Right lobe of liver (tissue), 6 donors: ENCODE measurements at regions not wholly inside any gene's neighbourhood (a gene's known extent, or its start where the extent isn't known, plus 50 kb on each side); places are given as distances from the start of the nearest gene placed in this dataset.

Source experiments
- ATAC-seq, 4 donors: fragments of 200-7000 bp; cut with Tn5 transposase; one replicate each; pipeline ENCODE4 v1.9.1; 2020; ENCODE audit warnings: mild to moderate bottlenecking in 4 of 4, moderate library complexity in 4 of 4
- DNase-seq, 3 donors: peaks; one replicate each; pipeline ENCODE4 v3.0.0-alpha.2; 2020
- H3K27ac ChIP-seq, 3 donors: fragments of 200-600 bp; one replicate each; pipeline ENCODE4 v1.8.0; 2022
- H3K27me3 ChIP-seq, 2 donors: fragments of 200-600 bp; one replicate each; pipeline ENCODE4 v1.8.0; 2022
- H3K36me3 ChIP-seq, 4 donors: fragments of 200-600 bp; sonication (generic) in 1 of 4; one replicate each; pipeline versions ENCODE4 v1.5.1 to v1.8.0; 2017 to 2022; ENCODE audit warnings: control low read depth in 1 of 4
- H3K4me1 ChIP-seq, 4 donors: fragments of 200-600 bp; sonication (generic) in 1 of 4; one replicate each; pipeline versions ENCODE4 v1.5.1 to v1.8.0; 2017 to 2022; ENCODE audit warnings: control low read depth in 1 of 4
- H3K4me3 ChIP-seq, 3 donors: fragments of 200-600 bp; one replicate each; pipeline ENCODE4 v1.8.0; 2022
- H3K9me3 ChIP-seq, 4 donors: fragments of 200-600 bp; sonication (generic) in 1 of 4; one replicate each; pipeline versions ENCODE4 v1.5.1 to v1.8.0; 2017 to 2022; ENCODE audit warnings: control low read depth in 1 of 4
- POLR2A ChIP-seq: fragments of 450-650 bp; IDR thresholded peaks from one replicate; pipeline ENCODE4 v1.6.1; 2017; ENCODE audit warnings: antibody characterized with exemption, mild to moderate bottlenecking
- WGBS: methylation state at CpG from one replicate; pipeline ENCODE4 v1.1.6; 2018; ENCODE audit warnings: low coverage, low lambda C conversion rate; ENCODE audit not compliant: insufficient coverage; ENCODE audit errors: missing lambda C conversion rate; 5-methylcytosine and 5-hydroxymethylcytosine counted together
- intact Hi-C, 2 donors: fragments of 100-400 bp; cut with DNase I; formaldehyde crosslinking; loops; one replicate each; pipeline versions ENCODE4 v1.11.2 to v1.14.1; 2022
- TF ChIP-seq, protein P1 (sequence below), 4 donors: fragments of 200-600 bp in 3 of 4; fragments of 450-650 bp in 1 of 4; IDR thresholded peaks; one replicate each; pipeline versions ENCODE4 v1.5.1 to v1.8.0; 2016 to 2022; ENCODE audit warnings: antibody characterized with exemption in 4 of 4, mild to moderate bottlenecking in 2 of 4
- donor health status: DM: no; HTN: yes; CAD: no.
- donor health status: DM: no; HTN: no; CAD: no.
- donor health status: DM: no; HTN: no; CAD: no.
- donor health status: DM: no; HTN: yes; CAD: no.
- donor health status: DM: no; HTN: yes; CAD: no.

DNA sequence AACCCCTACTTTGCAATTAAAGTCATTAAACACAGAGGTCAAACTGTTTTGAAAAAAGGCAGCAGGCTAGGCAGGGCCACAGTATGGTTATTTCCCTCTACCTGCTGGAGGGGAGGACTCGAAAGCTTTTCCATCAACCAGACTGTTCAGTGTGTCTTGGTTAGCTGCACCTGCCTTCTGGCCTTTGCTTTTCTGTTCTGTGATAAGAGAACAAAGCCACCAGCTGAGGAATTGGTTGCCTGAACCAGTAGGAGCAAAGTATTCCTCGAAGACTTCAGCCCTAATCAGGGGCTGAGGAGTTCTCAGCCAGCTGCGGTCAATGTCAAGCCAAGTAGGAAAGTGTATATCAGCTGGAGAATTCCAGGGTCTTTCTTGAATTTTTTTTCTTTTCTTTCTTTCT, 132.5 kb downstream of the SOX2 start:
- H3K4me3 ChIP-seq = no peak overlapping the region
- no peak overlapping the region for H3K27ac ChIP-seq
- ATAC-seq = no peak
- TF ChIP-seq POLR2A = no peak
- TF ChIP-seq, protein P1, sequence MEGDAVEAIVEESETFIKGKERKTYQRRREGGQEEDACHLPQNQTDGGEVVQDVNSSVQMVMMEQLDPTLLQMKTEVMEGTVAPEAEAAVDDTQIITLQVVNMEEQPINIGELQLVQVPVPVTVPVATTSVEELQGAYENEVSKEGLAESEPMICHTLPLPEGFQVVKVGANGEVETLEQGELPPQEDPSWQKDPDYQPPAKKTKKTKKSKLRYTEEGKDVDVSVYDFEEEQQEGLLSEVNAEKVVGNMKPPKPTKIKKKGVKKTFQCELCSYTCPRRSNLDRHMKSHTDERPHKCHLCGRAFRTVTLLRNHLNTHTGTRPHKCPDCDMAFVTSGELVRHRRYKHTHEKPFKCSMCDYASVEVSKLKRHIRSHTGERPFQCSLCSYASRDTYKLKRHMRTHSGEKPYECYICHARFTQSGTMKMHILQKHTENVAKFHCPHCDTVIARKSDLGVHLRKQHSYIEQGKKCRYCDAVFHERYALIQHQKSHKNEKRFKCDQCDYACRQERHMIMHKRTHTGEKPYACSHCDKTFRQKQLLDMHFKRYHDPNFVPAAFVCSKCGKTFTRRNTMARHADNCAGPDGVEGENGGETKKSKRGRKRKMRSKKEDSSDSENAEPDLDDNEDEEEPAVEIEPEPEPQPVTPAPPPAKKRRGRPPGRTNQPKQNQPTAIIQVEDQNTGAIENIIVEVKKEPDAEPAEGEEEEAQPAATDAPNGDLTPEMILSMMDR (IDR thresholded peaks at IDR 0.05) = no peak
- intact Hi-C loops = no loop called here
- H3K4me1 ChIP-seq = no peaks in the 10 kb centered on the region
- H3K27me3 ChIP-seq = no peaks in the 10 kb centered on the region
- 62% methylated on average over 3 of the region's 3 CpGs for WGBS
- no peak for DNase-seq
- no peaks in the 10 kb centered on the region for H3K36me3 ChIP-seq
- no peaks in the 10 kb centered on the region for H3K9me3 ChIP-seq

DNA sequence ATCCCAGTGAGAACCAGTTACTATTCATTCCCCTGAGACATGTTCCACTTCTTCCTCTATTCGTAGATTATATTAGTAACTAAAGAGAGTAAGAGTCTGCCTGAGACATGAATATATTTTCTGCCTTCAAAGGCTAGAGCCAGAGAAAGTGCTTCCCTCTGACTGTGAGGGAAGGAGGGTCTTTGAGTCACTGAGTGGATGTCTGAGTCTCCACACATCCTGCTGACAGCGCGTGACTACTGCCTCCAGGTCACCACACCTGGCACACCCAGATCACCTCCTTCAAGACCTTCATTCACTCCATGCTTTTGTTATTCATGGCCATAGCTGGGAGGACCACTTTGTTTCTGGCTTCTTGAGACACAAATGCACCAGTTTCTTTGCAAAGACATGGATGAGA, 135.6 kb downstream of the SOX2 start:
- ATAC-seq = no peak
- no peaks in the 10 kb centered on the region for H3K27me3 ChIP-seq
- intact Hi-C loops = no loop called here

DNA sequence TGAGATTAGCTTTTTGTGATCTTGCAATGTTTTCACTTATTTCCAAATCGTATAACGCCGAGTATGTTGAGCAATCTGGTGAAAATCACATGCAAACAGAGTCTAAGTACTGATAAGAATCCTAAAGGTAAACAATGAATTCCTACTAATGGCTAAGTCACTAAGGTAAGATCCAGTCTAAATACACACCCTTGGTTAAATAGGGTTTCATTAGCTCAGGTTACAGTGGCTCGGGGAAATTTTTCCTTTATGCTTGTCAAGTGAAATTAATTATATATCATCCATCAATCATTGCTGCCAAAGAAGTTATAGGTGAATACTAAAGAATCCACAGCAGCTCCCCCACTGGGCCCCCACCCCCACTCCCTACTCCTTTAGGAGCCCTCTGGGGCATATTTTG, 139.3 kb downstream of the SOX2 start:
- no peaks in the 10 kb centered on the region for H3K9me3 ChIP-seq
- no peak overlapping the region for H3K4me3 ChIP-seq
- intact Hi-C loops = no loop called here
- ATAC-seq (peak in 3 of 4 donors; percentile 60 to 73 (median 69)), DNase-seq (no peak)
- TF ChIP-seq POLR2A = no peak
- TF ChIP-seq, protein P1 (IDR thresholded peaks at IDR 0.05) = no peak
- 25% methylated on average over 4 of the region's 4 CpGs for WGBS
- no peaks in the 10 kb centered on the region for H3K4me1 ChIP-seq
- no peak overlapping the region for H3K27ac ChIP-seq
- H3K27me3 ChIP-seq = no peaks in the 10 kb centered on the region
- no peaks in the 10 kb centered on the region for H3K36me3 ChIP-seq

More for the DNA sequence above, 135.6 kb downstream of the SOX2 start:
- no peak overlapping the region for H3K27ac ChIP-seq
- no peak for DNase-seq
- no peaks in the 10 kb centered on the region for H3K4me1 ChIP-seq
- TF ChIP-seq, protein P1 (IDR thresholded peaks at IDR 0.05) = no peak
- TF ChIP-seq POLR2A = no peak
- H3K9me3 ChIP-seq = no peaks in the 10 kb centered on the region
- H3K4me3 ChIP-seq = no peak overlapping the region
- H3K36me3 ChIP-seq = no peaks in the 10 kb centered on the region
- WGBS = 100% methylated on average over 2 of the region's 3 CpGs

DNA sequence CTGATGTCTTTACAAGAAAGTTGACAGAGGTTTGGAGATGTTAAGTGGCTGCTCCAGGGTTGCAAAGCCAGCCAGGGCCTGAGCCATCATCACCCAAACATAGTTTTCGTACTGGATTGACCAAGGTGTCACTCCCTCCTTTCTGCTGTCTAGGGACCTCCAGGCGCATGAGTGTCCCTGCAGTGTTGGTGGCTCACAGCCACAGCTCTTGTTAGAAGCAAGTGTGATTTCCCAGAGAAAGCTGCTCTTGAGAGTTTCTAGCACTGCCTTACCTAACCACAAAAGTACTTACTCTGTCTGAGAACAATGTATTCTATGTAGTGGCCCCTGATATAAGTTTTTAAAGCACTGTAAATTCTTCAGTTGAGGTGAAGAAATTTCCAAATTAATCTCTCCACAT, 144.1 kb downstream of the SOX2 start:
- no peak for ATAC-seq
- DNase-seq = no peak
- H3K36me3 ChIP-seq = no peaks in the 10 kb centered on the region

More for the DNA sequence above, 144.1 kb downstream of the SOX2 start:
- Histone ChIP-seq H3K27ac (no peak overlapping the region), H3K9me3 (no peaks in the 10 kb centered on the region), H3K4me3 (no peak overlapping the region), H3K4me1 (no peaks in the 10 kb centered on the region), H3K27me3 (no peaks in the 10 kb centered on the region)
- TF ChIP-seq, protein P1 (IDR thresholded peaks at IDR 0.05) = no peak
- no peak for TF ChIP-seq POLR2A
- intact Hi-C loops = no loop called here
- WGBS = 62% methylated on average over 2 of the region's 2 CpGs
